CD4-positive, alpha-beta T cell treated with Interleukin-4 for 4 hours (primary cell): ENCODE measurements at regions not wholly inside any gene's neighbourhood (a gene's known extent, or its start where the extent isn't known, plus 50 kb on each side); places are given as distances from the start of the nearest gene placed in this dataset.

ENCODE experiments used
- DNase-seq: peaks from one replicate; pipeline ENCODE4 v3.0.0-alpha.2; 2020

GRCh38 chr2:204110751-204111516 is 174.4 kb downstream of the ICOS start:
- DNase-seq, result no peak

- DNase-seq, result no peak
Measured at GRCh38 chr2:204112084-204112770, 175.7 kb downstream of the ICOS start.

GRCh38 chr2:204114295-204115136 is 178.0 kb downstream of the ICOS start:
- no peak for DNase-seq

GRCh38 chr2:204115137-204116056 is 178.8 kb downstream of the ICOS start:
- DNase-seq, result no peak

GRCh38 chr2:204116159-204116792 is 179.7 kb downstream of the ICOS start:
- DNase-seq, result no peak

GRCh38 chr2:204122425-204122824 is 185.9 kb downstream of the ICOS start:
- no peak for DNase-seq

GRCh38 chr2:204124140-204124750 is 187.7 kb downstream of the ICOS start:
- DNase-seq, result no peak

GRCh38 chr2:204126705-204127104 is 190.1 kb downstream of the ICOS start:
- no peak for DNase-seq

GRCh38 chr2:204127238-204127637 is 190.7 kb downstream of the ICOS start:
- no peak for DNase-seq

- no peak for DNase-seq
Measured at GRCh38 chr2:204129591-204130294, 193.2 kb downstream of the ICOS start.

- no peak for DNase-seq
Measured at GRCh38 chr2:204131621-204132020, 195.1 kb downstream of the ICOS start.

- no peak for DNase-seq
Measured at GRCh38 chr2:204133476-204133875, 196.9 kb downstream of the ICOS start.

- no peak for DNase-seq
Measured at GRCh38 chr2:204134421-204134820, 197.9 kb downstream of the ICOS start.

GRCh38 chr2:204135752-204136151 is 199.2 kb downstream of the ICOS start:
- no peak for DNase-seq

GRCh38 chr2:204138206-204138605 is 201.6 kb downstream of the ICOS start:
- no peak for DNase-seq

- no peak for DNase-seq
Measured at GRCh38 chr2:204140246-204140645, 203.7 kb downstream of the ICOS start.

GRCh38 chr2:204143216-204144014 is 206.9 kb downstream of the ICOS start:
- no peak for DNase-seq

GRCh38 chr2:204144492-204144891 is 207.9 kb downstream of the ICOS start:
- no peak for DNase-seq

GRCh38 chr2:204145263-204145751 is 208.7 kb downstream of the ICOS start:
- DNase-seq, result peak; percentile 79

GRCh38 chr2:204145791-204146190 is 209.2 kb downstream of the ICOS start:
- no peak for DNase-seq
